Ovary (tissue), 7 donors: ENCODE measurements at regions not wholly inside any gene's neighbourhood (a gene's known extent, or its start where the extent isn't known, plus 50 kb on each side); places are given as distances from the start of the nearest gene placed in this dataset.

Experiments used
- DNase-seq, 5 donors: peaks; one replicate each; pipeline ENCODE4 v3.0.0-alpha.2; 2019 to 2020
- H3K27ac ChIP-seq, 2 donors: fragments of 200-600 bp; one replicate each; pipeline versions ENCODE4 v1.5.1 to v1.8.0; 2019 to 2022
- H3K27me3 ChIP-seq: fragments of 200-600 bp; one replicate; pipeline ENCODE4 v1.8.0; 2022
- H3K36me3 ChIP-seq: fragments of 200-600 bp; sonication (generic); one replicate; pipeline ENCODE4 v1.5.1; 2019
- H3K4me1 ChIP-seq: one replicate; pipeline ENCODE4 v1.8.1; 2013; ENCODE audit warnings: mild to moderate bottlenecking, moderate library complexity; ENCODE audit not compliant: insufficient read depth
- H3K4me3 ChIP-seq: fragments of 200-600 bp; sonication (generic); one replicate; pipeline ENCODE4 v1.5.1; 2017
- H3K9me3 ChIP-seq, 2 donors: fragments of 200-600 bp in 1 of 2; sonication (generic) in 1 of 2; one replicate each; pipeline versions ENCODE4 v1.5.1 to v1.8.1; 2013 to 2019; ENCODE audit warnings: mild to moderate bottlenecking in 1 of 2, moderate library complexity in 1 of 2
- CTCF ChIP-seq, 3 donors: fragments of 450-650 bp in 2 of 3; fragments of 200-600 bp in 1 of 3; IDR thresholded peaks; one replicate each; pipeline versions ENCODE4 v1.5.1 to v1.8.0; 2016 to 2022; ENCODE audit warnings: antibody characterized with exemption in 3 of 3, mild to moderate bottlenecking in 1 of 3
- EP300 ChIP-seq: sonication (generic); formaldehyde crosslinking; IDR thresholded peaks from one replicate; pipeline ENCODE4 v1.6.1; 2017; ENCODE audit warnings: antibody characterized with exemption
- POLR2A ChIP-seq: fragments of 450-650 bp; IDR thresholded peaks from one replicate; pipeline ENCODE4 v1.6.1; 2017; ENCODE audit warnings: antibody characterized with exemption, mild to moderate bottlenecking, moderate library complexity
- WGBS, 3 donors: extraction: QIAGEN DNeasy Blood & Tissue Kit in 1 of 3; methylation state at CpG; one replicate each; pipeline versions ENCODE4 v1.1.5 to v1.1.7; 2013 to 2017; 5-methylcytosine and 5-hydroxymethylcytosine counted together
- intact Hi-C, 4 donors: fragments of 100-400 bp; cut with DNase I; formaldehyde crosslinking; loops; one replicate each; pipeline versions ENCODE4 v1.11.0 to v1.15.1; 2022 to 2023
- donor health status: DM: no; HTN: no; CAD: no; lungs with moderate emphysema.
- donor health status: DM: no; HTN: no; CAD: no.
- donor health status: Bipolar disorder and iron deficiency.
- donor health status: DM: no; HTN: no; CAD: no.
- donor health status: DM: yes; HTN: yes; CAD: no.

- Histone ChIP-seq H3K36me3 (no peaks in the 10 kb centered on the region), H3K27me3 (no peaks in the 10 kb centered on the region), H3K4me3 (no peak overlapping the region), H3K27ac (no peak overlapping the region), H3K4me1 (no peaks in the 10 kb centered on the region), H3K9me3 (no peaks in the 10 kb centered on the region)
- intact Hi-C loops, result no loop called here
- WGBS, 3 donors, result 95 to 100% (median 98%) methylated on average over 1 of the region's 1 CpG
- DNase-seq, result no peak
- TF ChIP-seq CTCF (IDR thresholded peaks at IDR 0.05) (no peak), EP300 (no peak), POLR2A (no peak)
Observed at GRCh38 chr3:103173940-103174339, 739.1 kb downstream of the ZPLD1 start.

- Histone ChIP-seq H3K27me3 (no peaks in the 10 kb centered on the region), H3K36me3 (no peaks in the 10 kb centered on the region), H3K27ac (no peak overlapping the region), H3K4me3 (no peak overlapping the region), H3K4me1 (no peaks in the 10 kb centered on the region), H3K9me3 (no peaks in the 10 kb centered on the region)
- no peak for DNase-seq
- intact Hi-C loops, result no loop called here
- TF ChIP-seq EP300 (no peak), CTCF (IDR thresholded peaks at IDR 0.05) (no peak), POLR2A (no peak)
Observed at GRCh38 chr3:103181160-103181559, 746.3 kb downstream of the ZPLD1 start.

GRCh38 chr3:103184772-103185171 lies 750.0 kb downstream of the ZPLD1 start:
- no peaks in the 10 kb centered on the region for H3K36me3 ChIP-seq
- H3K27ac ChIP-seq, result no peak overlapping the region

GRCh38 chr3:103189941-103190340 lies 755.1 kb downstream of the ZPLD1 start:
- TF ChIP-seq POLR2A, result no peak
- TF ChIP-seq CTCF (IDR thresholded peaks at IDR 0.05), result no peak
- intact Hi-C loops, result no loop called here
- no peak for DNase-seq
- Histone ChIP-seq H3K27ac (no peak overlapping the region), H3K9me3 (no peaks in the 10 kb centered on the region), H3K27me3 (no peaks in the 10 kb centered on the region), H3K4me1 (no peaks in the 10 kb centered on the region), H3K36me3 (no peaks in the 10 kb centered on the region), H3K4me3 (no peak overlapping the region)

More at GRCh38 chr3:103184772-103185171, 750.0 kb downstream of the ZPLD1 start:
- no peak for DNase-seq
- H3K9me3 ChIP-seq, result no peaks in the 10 kb centered on the region
- no peaks in the 10 kb centered on the region for H3K27me3 ChIP-seq
- H3K4me3 ChIP-seq, result no peak overlapping the region
- intact Hi-C loops, result no loop called here
- no peaks in the 10 kb centered on the region for H3K4me1 ChIP-seq
- TF ChIP-seq CTCF (IDR thresholded peaks at IDR 0.05) (no peak), POLR2A (no peak), EP300 (no peak)

- TF ChIP-seq EP300 (no peak), POLR2A (no peak), CTCF (IDR thresholded peaks at IDR 0.05) (no peak)
- H3K27ac ChIP-seq, result no peak overlapping the region
- 27 to 41% (median 38%) methylated on average over 4 of the region's 4 CpGs for WGBS, 3 donors
- H3K4me3 ChIP-seq, result no peak overlapping the region
- H3K36me3 ChIP-seq, result no peaks in the 10 kb centered on the region
- intact Hi-C loops, result no loop called here
- no peaks in the 10 kb centered on the region for H3K4me1 ChIP-seq
- H3K9me3 ChIP-seq, result no peaks in the 10 kb centered on the region
- DNase-seq, result no peak
- no peaks in the 10 kb centered on the region for H3K27me3 ChIP-seq
Observed at GRCh38 chr3:103195216-103195615, 760.4 kb downstream of the ZPLD1 start.
